ENCODE measurements at regions not wholly inside any gene's neighbourhood (a gene's known extent, or its start where the extent isn't known, plus 50 kb on each side); places are given as distances from the start of the nearest gene placed in this dataset.

- no peaks in the 10 kb centered on the region for H3K27me3 ChIP-seq (ENCODE audit: control insufficient read depth, low read length)
- no peaks in the 10 kb centered on the region for H3F3A ChIP-seq (ENCODE audit: control insufficient read depth, insufficient read depth)
- H3K79me2 ChIP-seq (ENCODE audit: control insufficient read depth, low read length), result no peaks in the 10 kb centered on the region
- no peaks in the 10 kb centered on the region for H4K20me1 ChIP-seq (ENCODE audit: control insufficient read depth, insufficient read depth, low read depth, low read length)
- TF ChIP-seq EZH2phosphoT487 (IDR thresholded peaks at IDR 0.05; ENCODE audit: borderline replicate concordance, low read length) (no peak), CTCF (IDR thresholded peaks at IDR 0.05; ENCODE audit: low read depth, low read length, poor library complexity, severe bottlenecking) (no peak)
- H3K9me2 ChIP-seq (replicated peaks; ENCODE audit: control insufficient read depth, low read length), result no peaks in the 10 kb centered on the region
- no peaks in the 10 kb centered on the region for H3K36me3 ChIP-seq (ENCODE audit: control insufficient read depth, low read length)
- H3K9me3 ChIP-seq (ENCODE audit: control insufficient read depth, insufficient read depth, low read length), result no peaks in the 10 kb centered on the region; the same call in 1 of the 2 replicates
- H3K27ac ChIP-seq (ENCODE audit: low read depth, low read length), result no peak overlapping the region
- H3K4me3 ChIP-seq (ENCODE audit: low read length), result no peak overlapping the region
- no peak overlapping the region for H3K4me2 ChIP-seq (ENCODE audit: low read length)
- no peaks in the 10 kb centered on the region for H3K4me1 ChIP-seq (ENCODE audit: control insufficient read depth, low read length)
These were observed 334.0 kb downstream of the NFIB start for GRCh38 chr9:13979941-13980318.

GRCh38 chr9:13975611-13976290, 338.2 kb downstream of the NFIB start:
- Histone ChIP-seq H3F3A (ENCODE audit: control insufficient read depth, insufficient read depth) (no peaks in the 10 kb centered on the region), H3K9me3 (ENCODE audit: control insufficient read depth, insufficient read depth, low read length) (no peaks in the 10 kb centered on the region), H3K36me3 (ENCODE audit: control insufficient read depth, low read length) (no peaks in the 10 kb centered on the region), H4K20me1 (ENCODE audit: control insufficient read depth, insufficient read depth, low read depth, low read length) (no peaks in the 10 kb centered on the region), H3K27me3 (ENCODE audit: control insufficient read depth, low read length) (no peaks in the 10 kb centered on the region), H3K4me3 (ENCODE audit: low read length) (no peak overlapping the region), H3K79me2 (ENCODE audit: control insufficient read depth, low read length) (no peaks in the 10 kb centered on the region), H3K27ac (ENCODE audit: low read depth, low read length) (no peak overlapping the region), H3K4me2 (ENCODE audit: low read length) (no peak overlapping the region), H3K4me1 (ENCODE audit: control insufficient read depth, low read length) (no peaks in the 10 kb centered on the region), H3K9me2 (replicated peaks; ENCODE audit: control insufficient read depth, low read length) (no peaks in the 10 kb centered on the region)
- TF ChIP-seq CTCF (IDR thresholded peaks at IDR 0.05; ENCODE audit: low read depth, low read length, poor library complexity, severe bottlenecking) (no peak), EZH2phosphoT487 (IDR thresholded peaks at IDR 0.05; ENCODE audit: borderline replicate concordance, low read length) (no peak)

GRCh38 chr9:13974891-13975290, 339.1 kb downstream of the NFIB start:
- no peaks in the 10 kb centered on the region for H4K20me1 ChIP-seq (ENCODE audit: control insufficient read depth, insufficient read depth, low read depth, low read length)
- no peak overlapping the region for H3K4me3 ChIP-seq (ENCODE audit: low read length)
- no peak overlapping the region for H3K27ac ChIP-seq (ENCODE audit: low read depth, low read length)
- no peaks in the 10 kb centered on the region for H3F3A ChIP-seq (ENCODE audit: control insufficient read depth, insufficient read depth)
- H3K9me3 ChIP-seq (ENCODE audit: control insufficient read depth, insufficient read depth, low read length), result no peaks in the 10 kb centered on the region
- H3K36me3 ChIP-seq (ENCODE audit: control insufficient read depth, low read length), result no peaks in the 10 kb centered on the region
- no peaks in the 10 kb centered on the region for H3K4me1 ChIP-seq (ENCODE audit: control insufficient read depth, low read length)
- H3K4me2 ChIP-seq (ENCODE audit: low read length), result no peak overlapping the region
- no peak for TF ChIP-seq EZH2phosphoT487 (IDR thresholded peaks at IDR 0.05; ENCODE audit: borderline replicate concordance, low read length)
- TF ChIP-seq CTCF (IDR thresholded peaks at IDR 0.05; ENCODE audit: low read depth, low read length, poor library complexity, severe bottlenecking), result no peak
- no peaks in the 10 kb centered on the region for H3K27me3 ChIP-seq (ENCODE audit: control insufficient read depth, low read length)
- no peaks in the 10 kb centered on the region for H3K9me2 ChIP-seq (replicated peaks; ENCODE audit: control insufficient read depth, low read length)
- H3K79me2 ChIP-seq (ENCODE audit: control insufficient read depth, low read length), result no peaks in the 10 kb centered on the region

Measured in DOHH2 (cell line).